Activated CD8-positive, alpha-beta memory T cell treated with anti-CD3 and anti-CD28 coated beads, Interleukin-2, amount 10 ng/mL, durations not matched to agents 7 days and 5 days (primary cell): ENCODE measurements at regions not wholly inside any gene's neighbourhood (a gene's known extent, or its start where the extent isn't known, plus 50 kb on each side); places are given as distances from the start of the nearest gene placed in this dataset.
"Not testable (repeated sequence)": the region's sequence is repeated elsewhere in the genome, so short reads cannot be mapped to it uniquely, and the experiment has no call there.

Source experiments
- ATAC-seq: fragments of 150-1000 bp; cut with Tn5 transposase; one replicate; pipeline ENCODE4 v1.10.0; 2021; ENCODE audit warnings: moderate library complexity
- CTCF ChIA-PET: fragments of 350-600 bp; sonication (Branson Sonifier 250); formaldehyde crosslinking; loops from one replicate; lab custom pipeline; 2021; ENCODE audit warnings: antibody characterized with exemption; lab: Charles Lee
- DNase-seq: peaks from one replicate; pipeline ENCODE4 v3.0.0-alpha.2; 2020
- H3K27ac Mint-ChIP-seq: one replicate; pipeline ENCODE4 v1.8.0; 2021; ENCODE audit warnings: mild to moderate bottlenecking, mixed read lengths
- H3K27me3 Mint-ChIP-seq: one replicate; pipeline ENCODE4 v1.8.0; 2021; ENCODE audit warnings: mixed read lengths
- H3K36me3 Mint-ChIP-seq: one replicate; pipeline ENCODE4 v1.8.0; 2021; ENCODE audit warnings: mild to moderate bottlenecking, mixed read lengths
- H3K4me1 Mint-ChIP-seq: one replicate; pipeline ENCODE4 v1.8.0; 2021; ENCODE audit warnings: mixed read lengths
- H3K4me3 Mint-ChIP-seq: one replicate; pipeline ENCODE4 v1.8.0; 2021; ENCODE audit warnings: mild to moderate bottlenecking, moderate library complexity, mixed read lengths
- H3K9me3 Mint-ChIP-seq: one replicate; pipeline ENCODE4 v1.8.0; 2022; ENCODE audit warnings: low read depth, mixed read lengths

DNA sequence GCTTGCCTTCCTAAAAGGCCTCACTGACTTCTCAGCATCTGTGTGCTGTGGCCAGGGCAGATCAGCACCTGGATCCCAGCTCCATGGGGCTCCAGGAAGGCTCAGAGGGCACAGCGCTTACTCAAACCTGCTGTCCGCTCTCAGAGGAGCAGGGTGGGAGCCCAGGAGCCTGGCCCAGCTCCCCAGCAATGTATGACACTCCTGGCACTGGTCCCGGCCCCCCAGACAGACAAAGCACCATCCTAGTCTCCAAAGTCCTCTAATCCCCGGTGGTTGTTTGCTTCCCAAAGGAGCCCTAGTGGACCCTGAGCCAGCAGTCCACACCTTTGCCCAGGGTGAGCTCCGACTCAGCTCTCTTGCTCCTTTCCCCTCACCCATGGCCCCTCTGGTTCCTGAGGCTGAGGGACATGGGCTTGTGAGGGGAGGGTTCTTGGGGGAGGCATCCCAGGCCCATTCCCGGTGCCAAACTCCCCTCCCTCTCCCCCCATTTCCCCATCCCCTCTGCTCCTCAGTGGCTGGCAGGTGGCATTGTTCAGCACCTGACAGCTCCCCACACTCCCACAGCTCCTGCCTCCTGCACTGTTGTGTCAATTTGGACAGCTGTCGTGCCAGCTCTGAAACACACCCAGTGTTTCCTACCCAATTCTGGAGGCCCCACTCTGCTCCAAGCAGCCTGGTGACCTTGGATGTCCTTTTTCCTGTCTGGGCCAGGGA is 164.3 kb downstream of the TRIM43 start:
- CTCF ChIA-PET, H3K27ac Mint-ChIP-seq, H3K36me3 Mint-ChIP-seq, ATAC-seq, H3K4me1 Mint-ChIP-seq, H3K9me3 Mint-ChIP-seq, H3K27me3 Mint-ChIP-seq, H3K4me3 Mint-ChIP-seq, DNase-seq: not testable (repeated sequence)

GRCh38 chr2:95757988-95758387 is 166.2 kb downstream of the TRIM43 start:
- no peak overlapping the region for H3K27ac Mint-ChIP-seq
- H3K27me3 Mint-ChIP-seq, result peaks cover 2% of the 10 kb centered on the region
- no peak for DNase-seq
- no peaks in the 10 kb centered on the region for H3K4me1 Mint-ChIP-seq
- no peak for ATAC-seq
- H3K4me3 Mint-ChIP-seq, result no peak overlapping the region
- CTCF ChIA-PET, result no interaction called here
- no peaks in the 10 kb centered on the region for H3K9me3 Mint-ChIP-seq
- no peaks in the 10 kb centered on the region for H3K36me3 Mint-ChIP-seq

GRCh38 chr2:95759481-95760246 is 167.9 kb downstream of the TRIM43 start:
- no peaks in the 10 kb centered on the region for H3K36me3 Mint-ChIP-seq
- CTCF ChIA-PET, result no interaction called here
- no peak for DNase-seq
- no peak overlapping the region for H3K4me3 Mint-ChIP-seq
- no peaks in the 10 kb centered on the region for H3K9me3 Mint-ChIP-seq
- no peak for ATAC-seq
- peaks cover 2% of the 10 kb centered on the region for H3K27me3 Mint-ChIP-seq
- no peaks in the 10 kb centered on the region for H3K4me1 Mint-ChIP-seq
- H3K27ac Mint-ChIP-seq, result no peak overlapping the region

DNA sequence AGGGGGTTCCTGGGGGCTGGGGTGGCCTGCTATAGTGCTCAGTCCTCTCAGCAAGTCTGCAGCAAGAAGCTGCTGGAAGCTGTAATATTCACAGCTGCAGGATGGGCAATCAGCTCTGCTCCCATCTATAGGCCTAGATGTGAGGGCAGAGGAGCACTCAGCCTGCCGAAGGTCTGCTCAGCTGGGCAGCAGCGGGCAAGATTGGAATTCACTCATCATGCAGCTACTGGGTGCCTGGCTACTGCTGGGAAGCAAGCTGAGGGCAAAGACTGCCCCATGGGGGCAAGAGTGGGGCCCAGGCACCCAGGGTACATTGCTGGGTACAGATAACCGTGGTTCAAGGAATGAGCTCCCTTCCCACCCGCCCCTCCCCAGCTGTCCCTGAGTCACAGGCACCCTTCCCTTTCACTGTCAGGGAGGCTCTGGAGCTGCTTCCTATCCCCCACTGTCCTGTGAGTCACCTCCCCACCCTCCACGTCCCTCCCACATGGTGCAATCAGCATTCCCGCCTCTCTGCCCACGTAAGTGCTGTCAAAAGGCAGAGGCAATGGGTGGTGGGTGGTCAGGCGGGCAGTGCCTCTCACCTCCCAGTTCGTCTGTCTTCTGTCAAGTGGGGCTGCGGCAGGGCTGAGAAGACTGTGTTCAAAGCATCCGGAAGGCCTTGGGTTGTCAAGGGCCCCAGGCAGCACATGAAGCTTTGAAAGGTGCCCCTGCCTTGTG is 169.2 kb downstream of the TRIM43 start:
- Mint-ChIP-seq H3K4me3 (no peak overlapping the region), H3K9me3 (no peaks in the 10 kb centered on the region), H3K27ac (no peak overlapping the region), H3K36me3 (no peaks in the 10 kb centered on the region), H3K4me1 (no peaks in the 10 kb centered on the region), H3K27me3 (no peaks in the 10 kb centered on the region)
- no peak for ATAC-seq
- CTCF ChIA-PET, result no interaction called here
- DNase-seq, result no peak

DNA sequence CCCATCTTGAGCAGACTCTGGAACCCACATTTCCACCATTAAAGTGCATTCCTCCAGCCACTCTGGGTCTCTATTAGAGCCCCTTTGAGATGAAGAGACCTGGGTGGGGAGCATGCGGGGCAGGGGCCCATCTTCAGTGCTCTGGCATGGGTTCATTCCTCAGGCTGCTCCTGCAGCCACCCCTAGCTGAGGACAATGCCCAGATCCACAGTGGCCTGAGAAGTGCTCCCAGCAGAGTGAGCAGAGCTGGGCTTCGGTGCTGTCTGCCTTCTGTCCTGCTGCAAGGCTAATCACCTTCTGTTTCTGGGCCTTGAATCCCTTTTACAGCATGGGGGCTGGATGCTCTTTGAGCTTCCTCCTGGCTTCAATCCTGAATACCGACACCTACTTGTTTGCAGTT is 169.8 kb downstream of the TRIM43 start:
- H3K9me3 Mint-ChIP-seq, result no peaks in the 10 kb centered on the region
- H3K27me3 Mint-ChIP-seq, result no peaks in the 10 kb centered on the region
- no peak overlapping the region for H3K4me3 Mint-ChIP-seq
- H3K27ac Mint-ChIP-seq, result no peak overlapping the region
- no peaks in the 10 kb centered on the region for H3K36me3 Mint-ChIP-seq
- no peaks in the 10 kb centered on the region for H3K4me1 Mint-ChIP-seq
- DNase-seq (no peak), ATAC-seq (no peak)
- CTCF ChIA-PET, result no interaction called here

DNA sequence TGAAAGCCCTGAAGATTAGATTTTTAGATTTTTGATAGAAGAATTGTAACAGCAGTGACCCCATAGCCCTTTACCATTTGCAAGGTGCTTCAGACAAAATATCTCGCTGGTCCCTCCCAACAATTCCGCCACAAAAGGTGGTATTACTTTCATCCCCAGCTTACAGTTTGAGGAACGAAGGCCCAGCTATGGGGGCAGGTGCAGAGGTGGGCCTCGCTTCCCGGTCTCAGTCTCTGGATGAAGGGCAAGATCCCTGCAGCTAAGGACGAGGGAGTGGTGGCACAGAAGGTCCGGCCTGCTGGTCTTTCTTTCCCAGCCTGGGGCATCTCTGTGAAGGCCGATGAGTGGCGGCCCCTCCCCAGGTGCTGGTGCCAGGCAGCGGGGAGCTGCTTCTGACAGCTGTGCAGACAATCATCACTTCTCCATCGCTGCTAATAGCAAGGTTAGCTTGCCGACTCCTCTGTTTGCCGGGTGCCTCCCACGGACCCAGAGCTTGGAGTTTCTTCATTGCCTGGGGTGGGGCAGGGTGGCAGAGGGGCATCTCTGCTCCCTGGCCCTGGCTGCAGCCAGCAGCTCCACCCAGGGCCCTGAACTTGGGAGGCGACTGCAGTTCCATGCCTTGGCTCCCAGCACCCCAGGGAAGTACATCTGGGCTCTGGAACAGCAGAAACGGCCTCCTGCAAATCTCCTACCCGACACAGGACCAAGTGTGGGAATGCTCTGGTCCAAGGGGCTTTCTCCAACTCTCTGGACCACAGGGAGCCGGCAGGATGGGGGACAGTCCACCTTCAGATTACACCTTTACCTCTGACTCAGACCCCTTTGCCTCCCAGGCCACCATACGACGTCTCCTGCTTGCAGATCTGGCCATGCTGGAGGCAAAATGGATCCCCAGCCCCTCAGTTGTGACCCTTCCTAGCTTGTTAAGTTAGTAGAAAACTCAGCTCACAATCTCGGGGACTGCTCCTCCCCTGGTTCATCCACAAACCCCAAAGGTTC is 170.5 kb downstream of the TRIM43 start:
- CTCF ChIA-PET, H3K9me3 Mint-ChIP-seq, H3K4me3 Mint-ChIP-seq, H3K36me3 Mint-ChIP-seq, H3K27me3 Mint-ChIP-seq, H3K4me1 Mint-ChIP-seq, ATAC-seq, DNase-seq, H3K27ac Mint-ChIP-seq: not testable (repeated sequence)

- H3K36me3 Mint-ChIP-seq, DNase-seq, H3K4me3 Mint-ChIP-seq, H3K9me3 Mint-ChIP-seq, ATAC-seq, H3K27ac Mint-ChIP-seq, H3K4me1 Mint-ChIP-seq, H3K27me3 Mint-ChIP-seq, CTCF ChIA-PET: not testable (repeated sequence)
Observed at GRCh38 chr2:95763074-95763473, 171.3 kb downstream of the TRIM43 start.

DNA sequence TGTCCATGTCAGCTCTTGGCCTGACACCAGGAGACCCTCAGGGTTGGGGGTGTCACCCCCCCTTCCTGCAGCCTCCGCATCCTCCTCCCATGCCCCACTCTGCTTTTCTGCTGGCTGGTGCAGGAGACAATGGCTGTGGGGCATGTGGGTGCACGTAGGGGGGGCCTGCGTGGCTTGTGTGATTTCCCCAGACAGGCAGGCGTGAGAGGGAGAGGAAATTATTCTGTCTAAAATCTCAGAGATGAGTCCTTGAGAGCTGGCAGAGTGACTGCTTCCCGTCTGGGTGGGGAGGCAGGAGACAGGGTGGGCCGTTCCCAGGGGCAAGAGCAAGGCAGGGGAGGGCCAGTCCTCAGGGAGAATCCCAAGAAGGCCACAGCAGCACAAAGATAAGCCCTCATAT is 173.2 kb downstream of the TRIM43 start:
- DNase-seq, ATAC-seq, H3K27ac Mint-ChIP-seq, H3K27me3 Mint-ChIP-seq, CTCF ChIA-PET, H3K4me1 Mint-ChIP-seq, H3K9me3 Mint-ChIP-seq, H3K36me3 Mint-ChIP-seq, H3K4me3 Mint-ChIP-seq: not testable (repeated sequence)

DNA sequence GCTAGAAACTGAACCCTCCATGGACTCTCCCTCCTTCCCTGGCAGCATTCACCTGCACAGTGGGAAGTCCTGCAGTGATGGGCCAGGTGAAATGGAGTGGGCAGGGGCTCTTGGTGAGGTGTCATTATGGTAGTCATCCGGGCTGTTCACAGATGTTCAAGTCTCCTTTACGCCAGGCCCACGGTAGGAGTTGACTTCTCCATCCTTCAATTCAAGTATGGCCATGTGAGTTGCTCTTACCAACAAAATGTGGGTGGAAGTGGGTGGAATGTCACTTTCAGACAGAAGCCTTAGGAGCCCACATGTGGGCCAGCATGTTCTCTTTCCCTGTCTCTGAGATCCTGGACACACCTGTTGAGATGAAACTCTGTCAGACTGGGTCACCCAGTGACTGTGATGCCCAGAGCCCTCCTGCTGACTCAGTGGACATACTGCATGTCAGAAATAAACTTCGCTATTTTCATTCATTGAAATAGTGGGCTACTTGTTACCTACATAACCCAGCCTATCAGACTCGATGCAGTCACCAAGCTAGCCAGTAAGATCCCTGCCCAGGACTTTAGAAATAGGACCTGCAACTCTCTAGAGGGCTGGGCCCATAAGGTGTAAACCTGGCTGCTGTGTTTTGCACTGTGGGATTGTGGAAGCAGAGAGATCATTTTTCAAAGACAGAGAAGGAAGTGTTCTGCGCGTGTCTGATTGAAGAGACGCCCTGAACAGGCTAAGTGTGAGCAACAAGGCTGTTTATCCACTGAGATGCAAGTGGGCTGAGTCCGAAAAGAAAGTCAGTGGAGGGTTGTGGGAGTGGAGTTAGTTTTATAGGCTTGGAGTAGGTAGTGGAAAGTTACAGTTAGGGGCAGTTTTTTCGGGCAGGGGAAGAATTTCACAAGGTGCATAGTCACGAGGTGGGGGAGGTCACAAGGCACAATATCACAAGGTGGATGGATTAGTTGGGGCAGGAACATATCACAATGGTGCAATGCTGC is 174.4 kb downstream of the TRIM43 start:
- H3K4me1 Mint-ChIP-seq, H3K9me3 Mint-ChIP-seq, ATAC-seq, H3K27me3 Mint-ChIP-seq, H3K4me3 Mint-ChIP-seq, H3K27ac Mint-ChIP-seq, CTCF ChIA-PET, H3K36me3 Mint-ChIP-seq, DNase-seq: not testable (repeated sequence)

DNA sequence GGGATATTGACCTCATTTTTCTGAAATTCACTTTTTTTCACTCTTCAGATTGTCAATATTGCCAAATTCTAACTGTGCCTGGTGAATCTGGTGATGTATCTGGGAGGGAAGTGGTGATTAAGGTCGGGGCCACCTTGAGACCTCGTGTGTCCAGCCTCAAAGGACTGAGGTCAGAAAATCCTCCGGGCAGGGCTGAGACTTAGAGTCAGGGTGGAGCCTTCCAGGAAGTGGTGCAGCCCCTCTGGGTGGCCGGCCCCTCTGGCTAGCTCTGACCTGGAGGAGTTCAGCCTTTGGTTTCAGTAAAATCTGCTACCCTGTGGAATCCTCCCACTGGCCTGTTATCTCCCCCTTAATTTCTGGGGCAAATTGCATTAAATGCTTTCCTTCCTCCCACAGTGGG is 175.7 kb downstream of the TRIM43 start:
- DNase-seq, H3K9me3 Mint-ChIP-seq, CTCF ChIA-PET, H3K27ac Mint-ChIP-seq, H3K36me3 Mint-ChIP-seq, H3K27me3 Mint-ChIP-seq, H3K4me1 Mint-ChIP-seq, ATAC-seq, H3K4me3 Mint-ChIP-seq: not testable (repeated sequence)

DNA sequence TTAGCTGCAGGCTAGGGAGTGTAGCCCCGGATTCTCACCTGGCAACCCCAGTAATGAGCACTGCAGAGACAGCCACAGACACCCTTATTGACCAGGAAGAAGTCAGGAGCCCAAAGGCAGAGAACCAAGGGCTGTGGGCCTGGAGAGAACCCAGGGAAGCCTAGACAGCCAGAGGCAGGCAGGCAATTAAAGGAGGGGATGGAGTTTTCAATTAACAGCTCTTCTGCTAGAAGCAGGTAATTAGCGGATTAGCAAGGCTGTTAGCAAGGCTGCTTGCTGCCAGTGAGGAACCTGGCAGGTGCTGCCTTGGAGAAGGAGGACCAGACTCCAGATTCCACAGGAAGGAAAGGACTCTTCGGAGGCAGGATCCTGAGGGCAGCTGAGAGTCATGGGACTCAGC is 176.1 kb downstream of the TRIM43 start:
- H3K4me3 Mint-ChIP-seq, ATAC-seq, H3K4me1 Mint-ChIP-seq, H3K36me3 Mint-ChIP-seq, H3K27ac Mint-ChIP-seq, DNase-seq, H3K9me3 Mint-ChIP-seq, H3K27me3 Mint-ChIP-seq, CTCF ChIA-PET: not testable (repeated sequence)

GRCh38 chr2:95769256-95769655 is 177.5 kb downstream of the TRIM43 start:
- DNase-seq, H3K27ac Mint-ChIP-seq, H3K36me3 Mint-ChIP-seq, H3K27me3 Mint-ChIP-seq, ATAC-seq, H3K9me3 Mint-ChIP-seq, CTCF ChIA-PET, H3K4me3 Mint-ChIP-seq, H3K4me1 Mint-ChIP-seq: not testable (repeated sequence)
